OCI-LY3 (cell line): ENCODE measurements at regions not wholly inside any gene's neighbourhood (a gene's known extent, or its start where the extent isn't known, plus 50 kb on each side); places are given as distances from the start of the nearest gene placed in this dataset.

Experiments used
- H2AFZ ChIP-seq: fragments of 200-600, 300-600 bp; shearing (Covaris generic); 2 replicates; pipeline ENCODE4 v1.6.0; 2014; ENCODE audit warnings: antibody characterized with exemption, low read depth, low read length
- H3K27ac ChIP-seq: fragments of 200-600, 300-600 bp; sonication (generic); 2 replicates; pipeline ENCODE4 v1.5.1; 2014; ENCODE audit warnings: mild to moderate bottlenecking, low read length, moderate library complexity, mixed read lengths
- H3K27me3 ChIP-seq: fragments of 200-600, 300-600 bp; sonication (generic); 2 replicates; pipeline ENCODE4 v1.6.1; 2014; ENCODE audit warnings: low read depth, low read length, mixed read lengths
- H3K36me3 ChIP-seq: fragments of 200-600, 300-600 bp; sonication (generic); replicated peaks from 2 replicates; pipeline ENCODE3; 2014; ENCODE audit warnings: low read depth, low read length, mixed read lengths
- H3K4me1 ChIP-seq: fragments of 300-600, 200-600 bp; sonication (generic); 2 replicates; pipeline ENCODE4 v1.6.1; 2014; ENCODE audit warnings: low read length, mixed read lengths
- H3K4me2 ChIP-seq: fragments of 200-600, 300-600 bp; sonication (generic); 2 replicates; pipeline ENCODE4 v1.6.1; 2014; ENCODE audit warnings: low read length, mixed read lengths
- H3K4me3 ChIP-seq: fragments of 300-600, 200-600 bp; sonication (generic); 2 replicates; pipeline ENCODE4 v1.5.1; 2014; ENCODE audit warnings: antibody characterized with exemption, mild to moderate bottlenecking, low read length, moderate library complexity
- H3K79me2 ChIP-seq: fragments of 300-600, 200-600 bp; shearing (Covaris generic); 2 replicates; pipeline ENCODE4 v1.6.1; 2014; ENCODE audit warnings: mild to moderate bottlenecking, low read length, mixed read lengths
- H3K9ac ChIP-seq: fragments of 300-600, 200-600 bp; shearing (Covaris generic); 2 replicates; pipeline ENCODE4 v1.6.0; 2014; ENCODE audit warnings: mild to moderate bottlenecking, low read length, moderate library complexity
- H3K9me3 ChIP-seq: fragments of 200-600, 300-600 bp; shearing (Covaris generic); 2 replicates; pipeline ENCODE4 v1.6.1; 2014; ENCODE audit warnings: low read length, mixed read lengths; ENCODE audit not compliant: insufficient read depth
- H4K20me1 ChIP-seq: fragments of 200-600, 300-600 bp; sonication (generic); 2 replicates; pipeline ENCODE4 v1.6.1; 2016; ENCODE audit warnings: low read length, mixed read lengths; ENCODE audit not compliant: insufficient read depth
- EZH2phosphoT487 ChIP-seq: fragments of 200-600 bp; shearing (Covaris generic); IDR thresholded peaks from 2 replicates; pipeline ENCODE4 v1.6.1; 2018; ENCODE audit warnings: antibody characterized with exemption, mixed run types, low read depth
- TF ChIP-seq, protein P1 (sequence below): fragments of 200-600, 300-600 bp; sonication (generic); IDR thresholded peaks from 2 replicates; pipeline ENCODE4 v1.5.1; 2014; ENCODE audit warnings: antibody characterized with exemption, low read length, low read depth

DNA sequence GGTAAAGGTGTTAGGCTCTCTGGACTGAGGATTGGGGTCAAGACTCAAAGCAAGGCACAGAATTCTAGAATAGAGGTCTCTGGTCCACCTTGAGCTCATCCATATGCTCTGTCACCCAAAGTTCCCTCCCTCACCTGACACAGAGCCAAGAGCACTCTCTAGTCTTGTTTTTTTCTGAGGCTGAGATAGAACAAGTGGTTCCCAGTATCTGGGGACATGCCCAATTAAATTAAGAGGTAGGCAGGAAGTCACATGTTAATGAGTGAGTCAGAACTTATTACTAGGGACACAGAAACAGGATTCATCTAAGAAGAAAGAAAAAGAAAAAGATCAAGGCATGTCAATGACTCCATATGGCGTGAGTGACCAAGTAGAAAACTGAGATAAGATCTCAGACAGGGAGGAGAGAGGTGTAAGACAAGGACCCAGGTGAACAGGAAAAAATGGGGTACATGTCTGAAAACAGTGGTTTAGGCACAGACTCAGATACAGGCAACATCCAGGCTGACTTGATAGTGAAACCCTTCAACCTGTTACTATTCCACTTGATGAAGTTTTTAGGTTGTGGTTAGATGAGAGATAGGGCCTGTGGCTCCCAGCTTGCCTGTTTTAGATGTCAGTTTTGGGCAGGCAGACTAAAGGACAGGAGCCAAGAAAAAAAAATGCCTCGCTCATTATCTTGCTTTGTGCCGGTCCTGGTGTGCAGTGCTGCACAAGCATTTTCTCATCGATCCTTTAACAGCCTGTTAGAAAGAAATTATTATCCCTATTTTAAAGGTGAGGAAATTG is 609.9 kb downstream of the CCSER2 start:
- Histone ChIP-seq H3K79me2 (no peaks in the 10 kb centered on the region), H3K9ac (no peak overlapping the region), H3K27ac (no peak overlapping the region), H3K4me1 (no peaks in the 10 kb centered on the region), H4K20me1 (no peaks in the 10 kb centered on the region), H3K9me3 (no peaks in the 10 kb centered on the region), H2AFZ (no peak overlapping the region), H3K4me2 (no peak overlapping the region), H3K27me3 (no peaks in the 10 kb centered on the region), H3K36me3 (no peaks in the 10 kb centered on the region), H3K4me3 (no peak overlapping the region)
- TF ChIP-seq EZH2phosphoT487: no peak
- TF ChIP-seq, protein P1, sequence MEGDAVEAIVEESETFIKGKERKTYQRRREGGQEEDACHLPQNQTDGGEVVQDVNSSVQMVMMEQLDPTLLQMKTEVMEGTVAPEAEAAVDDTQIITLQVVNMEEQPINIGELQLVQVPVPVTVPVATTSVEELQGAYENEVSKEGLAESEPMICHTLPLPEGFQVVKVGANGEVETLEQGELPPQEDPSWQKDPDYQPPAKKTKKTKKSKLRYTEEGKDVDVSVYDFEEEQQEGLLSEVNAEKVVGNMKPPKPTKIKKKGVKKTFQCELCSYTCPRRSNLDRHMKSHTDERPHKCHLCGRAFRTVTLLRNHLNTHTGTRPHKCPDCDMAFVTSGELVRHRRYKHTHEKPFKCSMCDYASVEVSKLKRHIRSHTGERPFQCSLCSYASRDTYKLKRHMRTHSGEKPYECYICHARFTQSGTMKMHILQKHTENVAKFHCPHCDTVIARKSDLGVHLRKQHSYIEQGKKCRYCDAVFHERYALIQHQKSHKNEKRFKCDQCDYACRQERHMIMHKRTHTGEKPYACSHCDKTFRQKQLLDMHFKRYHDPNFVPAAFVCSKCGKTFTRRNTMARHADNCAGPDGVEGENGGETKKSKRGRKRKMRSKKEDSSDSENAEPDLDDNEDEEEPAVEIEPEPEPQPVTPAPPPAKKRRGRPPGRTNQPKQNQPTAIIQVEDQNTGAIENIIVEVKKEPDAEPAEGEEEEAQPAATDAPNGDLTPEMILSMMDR: no peak

DNA sequence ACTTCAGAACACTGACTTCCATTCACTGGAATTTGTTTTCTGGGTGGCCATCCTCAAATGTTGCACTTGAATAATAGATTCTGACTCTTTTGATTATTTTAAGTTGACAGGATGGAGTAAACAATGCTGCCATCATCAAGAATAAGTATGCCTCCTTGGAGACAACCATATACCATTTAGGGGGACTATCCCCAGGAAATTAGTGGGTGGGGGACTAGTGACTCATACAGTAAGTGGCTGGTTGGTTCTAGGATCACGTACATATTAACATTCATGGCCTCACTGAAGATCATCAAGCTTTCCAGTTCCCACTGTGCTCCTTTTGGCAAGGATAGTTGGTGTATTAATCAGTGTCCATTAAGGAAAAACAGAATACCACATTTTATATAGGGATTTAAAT is 615.2 kb downstream of the CCSER2 start:
- Histone ChIP-seq H3K27me3 (no peaks in the 10 kb centered on the region), H3K4me1 (no peaks in the 10 kb centered on the region), H3K9me3 (no peaks in the 10 kb centered on the region), H3K27ac (no peak overlapping the region), H2AFZ (no peak overlapping the region), H4K20me1 (no peaks in the 10 kb centered on the region), H3K79me2 (no peaks in the 10 kb centered on the region), H3K36me3 (no peaks in the 10 kb centered on the region), H3K4me2 (no peak overlapping the region), H3K4me3 (no peak overlapping the region), H3K9ac (no peak overlapping the region)
- TF ChIP-seq EZH2phosphoT487: no peak
- TF ChIP-seq, protein P1: no peak

DNA sequence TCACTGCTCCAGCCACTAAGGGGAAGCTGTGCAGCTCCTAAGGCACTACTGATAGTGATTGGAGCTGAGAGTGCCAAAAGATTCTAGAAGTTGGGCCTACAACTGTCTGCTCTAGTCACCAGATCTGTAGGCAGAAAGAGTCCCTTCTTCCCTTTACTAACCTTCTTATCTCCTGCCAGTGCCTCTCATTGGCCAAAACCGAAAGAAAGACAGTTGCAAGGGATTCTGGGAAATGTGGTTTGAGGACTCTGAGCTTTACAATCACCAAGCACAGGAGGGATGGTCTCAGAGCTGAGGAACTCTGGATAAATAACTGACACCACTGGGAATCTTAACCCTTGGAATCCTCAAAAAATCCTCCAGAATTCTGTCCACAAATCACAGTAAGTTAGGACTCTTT is 615.8 kb downstream of the CCSER2 start:
- no peaks in the 10 kb centered on the region for H3K9me3 ChIP-seq

DNA sequence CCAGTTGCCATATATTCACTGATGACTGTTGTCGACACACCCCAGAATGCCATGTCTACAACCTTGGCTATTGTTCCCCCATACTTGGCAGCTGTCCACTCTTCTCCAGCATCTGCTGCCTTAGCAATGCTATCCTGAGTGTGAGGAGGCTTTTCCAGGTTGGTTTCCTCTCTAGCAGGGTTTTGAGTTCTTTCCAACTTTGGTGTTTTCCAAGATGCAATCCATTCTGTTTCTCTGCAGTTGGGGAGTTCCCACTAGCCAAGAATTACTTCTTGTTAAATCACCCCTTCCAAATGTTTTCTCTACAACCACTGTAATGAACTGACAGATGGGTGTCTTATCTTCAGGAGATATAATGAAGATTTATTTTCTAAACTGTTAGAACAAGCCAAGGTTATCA is 617.4 kb downstream of the CCSER2 start:
- Histone ChIP-seq H3K9me3 (no peaks in the 10 kb centered on the region), H2AFZ (no peak overlapping the region)

More for the DNA sequence above, 615.8 kb downstream of the CCSER2 start:
- Histone ChIP-seq H3K79me2 (no peaks in the 10 kb centered on the region), H3K9ac (no peak overlapping the region), H3K27ac (no peak overlapping the region), H3K27me3 (no peaks in the 10 kb centered on the region), H4K20me1 (no peaks in the 10 kb centered on the region), H3K4me1 (no peaks in the 10 kb centered on the region), H3K36me3 (no peaks in the 10 kb centered on the region), H3K4me2 (no peak overlapping the region), H2AFZ (no peak overlapping the region), H3K4me3 (no peak overlapping the region)
- TF ChIP-seq EZH2phosphoT487: no peak
- TF ChIP-seq, protein P1: no peak

More for the DNA sequence above, 617.4 kb downstream of the CCSER2 start:
- Histone ChIP-seq H3K36me3 (no peaks in the 10 kb centered on the region), H3K27ac (no peak overlapping the region), H4K20me1 (no peaks in the 10 kb centered on the region), H3K4me1 (no peaks in the 10 kb centered on the region), H3K4me3 (no peak overlapping the region), H3K27me3 (no peaks in the 10 kb centered on the region), H3K79me2 (no peaks in the 10 kb centered on the region), H3K4me2 (no peak overlapping the region), H3K9ac (no peak overlapping the region)
- TF ChIP-seq, protein P1: no peak
- TF ChIP-seq EZH2phosphoT487: no peak
